IMR-90 (cell line): ENCODE measurements at regions not wholly inside any gene's neighbourhood (a gene's known extent, or its start where the extent isn't known, plus 50 kb on each side); places are given as distances from the start of the nearest gene placed in this dataset.

Experiments used
- ATAC-seq: fragments of 200-7000 bp; cut with Tn5 transposase; 2 replicates; pipeline ENCODE4 v1.9.1; 2020; ENCODE audit warnings: low read depth, mild to moderate bottlenecking, moderate library complexity
- BruUV-seq: library from RNA; stranded (reverse); fragments of 400-500 nt; replicated peaks from 2 replicates; lab custom pipeline; 2021; lab: Mats Ljungman, UMichigan
- CTCF ChIA-PET: fragments of 300-600 bp; formaldehyde crosslinking; extraction: SDS; loops from one replicate; lab custom pipeline; 2021; ENCODE audit warnings: antibody characterized with exemption; lab: Yijun Ruan, JAX
- POLR2A ChIA-PET: fragments of 300-600 bp; sonication (Branson Sonifier 250); formaldehyde crosslinking; loops from one replicate; lab custom pipeline; 2022; ENCODE audit warnings: antibody characterized with exemption; ENCODE audit not compliant: unreplicated experiment; lab: Charles Lee
- DNase-seq: peaks from one replicate; pipeline ENCODE4 v3.0.0; 2013
- H2AFZ ChIP-seq: replicated peaks from 2 replicates; pipeline ENCODE3; 2013; ENCODE audit warnings: low read length, mild to moderate bottlenecking; ENCODE audit not compliant: poor library complexity
- H2AK5ac ChIP-seq: 2 replicates; pipeline ENCODE4 v1.6.1; 2013; ENCODE audit warnings: low read depth, low read length, inconsistent platforms
- H2AK9ac ChIP-seq: replicated peaks from 2 replicates; pipeline ENCODE3; 2013; ENCODE audit warnings: mild to moderate bottlenecking, low read depth, low read length, moderate library complexity; ENCODE audit not compliant: poor library complexity
- H2BK120ac ChIP-seq: 2 replicates; pipeline ENCODE4 v1.6.1; 2013; ENCODE audit warnings: low read depth, low read length, inconsistent platforms
- H2BK15ac ChIP-seq: 3 replicates; pipeline ENCODE4 v1.6.1; 2013; ENCODE audit warnings: low read depth, low read length, inconsistent platforms
- H2BK20ac ChIP-seq: 2 replicates; pipeline ENCODE4 v1.6.1; 2013; ENCODE audit warnings: low read depth, mild to moderate bottlenecking, inconsistent platforms, low read length, moderate library complexity
- H2BK5ac ChIP-seq: 2 replicates; pipeline ENCODE4 v1.6.1; 2013; ENCODE audit warnings: mild to moderate bottlenecking, low read depth, low read length, inconsistent platforms; ENCODE audit not compliant: poor library complexity, severe bottlenecking
- H3K14ac ChIP-seq: replicated peaks from 2 replicates; pipeline ENCODE4 v1.6.1; 2013; ENCODE audit warnings: low read depth, low read length, inconsistent platforms
- H3K18ac ChIP-seq: 2 replicates; pipeline ENCODE4 v1.6.1; 2013; ENCODE audit warnings: low read depth, low read length, control low read depth
- H3K23ac ChIP-seq: 2 replicates; pipeline ENCODE4 v1.6.1; 2013; ENCODE audit warnings: low read depth, low read length, inconsistent platforms
- H3K27ac ChIP-seq: 2 replicates; pipeline ENCODE4 v1.5.1; 2013; ENCODE audit warnings: mild to moderate bottlenecking, control low read depth, low read length; ENCODE audit not compliant: insufficient read depth
- H3K27me3 ChIP-seq: 2 replicates; pipeline ENCODE4 v1.6.1; 2013; ENCODE audit warnings: low read length; ENCODE audit not compliant: control insufficient read depth, insufficient read depth
- H3K36me3 ChIP-seq: 2 replicates; pipeline ENCODE4 v1.6.1; 2013; ENCODE audit warnings: low read length, mixed read lengths; ENCODE audit not compliant: control insufficient read depth, insufficient read depth
- H3K4ac ChIP-seq: 2 replicates; pipeline ENCODE4 v1.6.1; 2013; ENCODE audit warnings: low read depth, low read length, inconsistent platforms
- H3K4me1 ChIP-seq: 2 replicates; pipeline ENCODE4 v1.6.1; 2013; ENCODE audit warnings: low read length, mixed read lengths; ENCODE audit not compliant: control insufficient read depth, insufficient read depth
- H3K4me2 ChIP-seq: 2 replicates; pipeline ENCODE4 v1.6.1; 2013; ENCODE audit warnings: low read depth, mild to moderate bottlenecking, control low read depth, low read length, moderate library complexity
- H3K4me3 ChIP-seq: 2 replicates; pipeline ENCODE4 v1.5.1; 2013; ENCODE audit warnings: low read depth, mild to moderate bottlenecking, control low read depth, low read length, moderate library complexity; ENCODE audit not compliant: insufficient read depth
- H3K56ac ChIP-seq: 2 replicates; pipeline ENCODE4 v1.6.1; 2013; ENCODE audit warnings: low read length, inconsistent platforms; ENCODE audit not compliant: insufficient read depth; ENCODE audit errors: extremely low read depth
- H3K79me1 ChIP-seq, 2 experiments: 2 replicates each; pipeline ENCODE4 v1.6.1; 2013; ENCODE audit warnings: low read length in 2 of 2, inconsistent platforms in 1 of 2, low read depth in 1 of 2
- H3K9ac ChIP-seq: 2 replicates; pipeline ENCODE4 v1.6.1; 2013; ENCODE audit warnings: low read depth, low read length, control low read depth
- H3K9me1 ChIP-seq: 2 replicates; pipeline ENCODE4 v1.6.1; 2013; ENCODE audit warnings: low read length, inconsistent platforms; ENCODE audit not compliant: insufficient read depth
- H3K9me3 ChIP-seq: 2 replicates; pipeline ENCODE4 v1.6.1; 2013; ENCODE audit warnings: low read length; ENCODE audit not compliant: control insufficient read depth, insufficient read depth
- H4K20me1 ChIP-seq: 2 replicates; pipeline ENCODE4 v1.6.1; 2013; ENCODE audit warnings: low read length, inconsistent platforms; ENCODE audit not compliant: insufficient read depth
- H4K5ac ChIP-seq: 2 replicates; pipeline ENCODE4 v1.6.1; 2013; ENCODE audit warnings: mild to moderate bottlenecking, low read depth, low read length, control low read depth
- H4K8ac ChIP-seq, 2 experiments: 2 replicates each; pipeline ENCODE4 v1.6.1; 2013; ENCODE audit warnings: low read depth in 2 of 2, low read length in 2 of 2, control low read depth in 1 of 2, inconsistent platforms in 1 of 2
- H4K91ac ChIP-seq: 2 replicates; pipeline ENCODE4 v1.6.1; 2013; ENCODE audit warnings: low read depth, low read length, inconsistent platforms; ENCODE audit not compliant: insufficient read depth
- BHLHE40 ChIP-seq: fragments of 150-350 bp; IDR thresholded peaks from 2 replicates; pipeline ENCODE4 v1.6.1; 2016; ENCODE audit warnings: mild to moderate bottlenecking, low read depth, low read length
- CHD1 ChIP-seq: IDR thresholded peaks from 2 replicates; pipeline ENCODE4 v1.6.1; 2012; ENCODE audit warnings: low read depth, low read length, improper control_type of control experiment
- FOS ChIP-seq: fragments of 150-350 bp; IDR thresholded peaks from 2 replicates; pipeline ENCODE4 v1.6.1; 2016; ENCODE audit warnings: low read depth, low read length
- MAFK ChIP-seq: IDR thresholded peaks from 2 replicates; pipeline ENCODE4 v1.6.1; 2012; ENCODE audit warnings: low read depth, low read length, improper control_type of control experiment
- MXI1 ChIP-seq: IDR thresholded peaks from 2 replicates; pipeline ENCODE4 v1.6.1; 2012; ENCODE audit warnings: low read depth, mild to moderate bottlenecking, low read length, moderate library complexity, borderline replicate concordance
- NFE2L2 ChIP-seq: fragments of 150-350 bp; IDR thresholded peaks from 2 replicates; pipeline ENCODE4 v1.6.1; 2016; ENCODE audit warnings: low read depth, mild to moderate bottlenecking, low read length
- POLR2A ChIP-seq: IDR thresholded peaks from 2 replicates; pipeline ENCODE4 v1.6.1; 2012; ENCODE audit warnings: mild to moderate bottlenecking, low read depth, low read length
- RAD21 ChIP-seq: IDR thresholded peaks from 2 replicates; pipeline ENCODE4 v1.6.1; 2012; ENCODE audit warnings: low read length, improper control_type of control experiment
- RFX5 ChIP-seq: IDR thresholded peaks from 2 replicates; pipeline ENCODE4 v1.8.0; 2012; ENCODE audit warnings: low read depth, mild to moderate bottlenecking, low read length, moderate library complexity
- SMC3 ChIP-seq: fragments of 150-350 bp; IDR thresholded peaks from 2 replicates; pipeline ENCODE4 v1.6.1; 2016; ENCODE audit warnings: low read depth, mild to moderate bottlenecking, antibody characterized with exemption, low read length, moderate library complexity
- WGBS, 2 experiments: methylation state at CpG; one replicate each; pipeline versions ENCODE4 v1.1.5 to v1.1.7; 2013; ENCODE audit warnings: missing lambda C conversion rate in 2 of 2; ENCODE audit not compliant: insufficient read length in 1 of 2; ENCODE audit errors: extremely low coverage in 2 of 2; 5-methylcytosine and 5-hydroxymethylcytosine counted together
- dilution Hi-C: fragments of 300-500 bp; cut with HindIII; formaldehyde crosslinking; loops from one replicate; pipeline ENCODE4 v1.14.3; 2018; ENCODE audit warnings: low sequenced_read_pairs; ENCODE audit not compliant: unreplicated experiment
- in situ Hi-C: fragments of 300-500 bp; cut with MboI; formaldehyde crosslinking; loops from 3 replicates; pipeline ENCODE4 v1.14.3; 2019; ENCODE audit warnings: low sequenced_read_pairs, inconsistent platforms, mixed read lengths
- intact Hi-C: fragments of 100-400 bp; cut with micrococcal nuclease; formaldehyde crosslinking; loops from 2 replicates; pipeline ENCODE4 v1.10.0; 2022
- TF ChIP-seq, protein P1 (sequence below): conservative IDR thresholded peaks from 2 replicates; pipeline ENCODE4 v1.5.1; 2012; ENCODE audit warnings: mild to moderate bottlenecking, low read depth, low read length, improper control_type of control experiment
- TF ChIP-seq, protein P2 (sequence below): fragments of 150-350 bp; IDR thresholded peaks from 2 replicates; pipeline ENCODE4 v1.6.1; 2016; ENCODE audit warnings: low read depth, mild to moderate bottlenecking, low read length, moderate library complexity, borderline replicate concordance

DNA sequence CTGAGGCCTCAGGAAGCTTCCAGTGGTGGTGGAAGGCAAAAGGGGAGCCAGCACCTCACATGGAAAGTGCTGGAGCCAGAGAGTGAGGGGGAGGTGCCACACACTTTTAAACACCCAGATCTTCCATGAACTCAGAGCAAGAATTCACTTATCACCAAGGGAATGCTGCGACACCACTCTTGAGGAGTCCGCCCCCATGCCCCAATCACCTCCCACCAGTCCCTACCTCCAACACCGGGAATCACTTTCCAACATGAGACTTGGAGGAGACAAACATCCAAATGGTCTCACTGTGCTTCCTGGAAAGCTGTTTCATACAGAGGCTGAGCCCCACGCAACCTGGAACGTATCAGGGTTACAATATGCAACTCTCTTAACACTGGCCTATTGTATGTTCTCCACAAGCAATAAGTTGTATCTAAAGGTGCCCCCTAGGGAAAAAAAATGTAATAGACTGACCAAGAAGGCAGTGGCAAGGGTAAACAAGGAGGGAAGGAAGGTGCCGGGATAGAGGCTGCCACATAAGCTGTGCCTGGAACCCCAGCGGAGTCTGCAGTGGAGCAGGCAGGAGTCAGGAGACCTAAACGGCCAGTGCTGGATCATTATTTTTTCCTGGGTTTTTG is 106.7 kb upstream of the FOXF1 start (continued):
- TF ChIP-seq, protein P1, sequence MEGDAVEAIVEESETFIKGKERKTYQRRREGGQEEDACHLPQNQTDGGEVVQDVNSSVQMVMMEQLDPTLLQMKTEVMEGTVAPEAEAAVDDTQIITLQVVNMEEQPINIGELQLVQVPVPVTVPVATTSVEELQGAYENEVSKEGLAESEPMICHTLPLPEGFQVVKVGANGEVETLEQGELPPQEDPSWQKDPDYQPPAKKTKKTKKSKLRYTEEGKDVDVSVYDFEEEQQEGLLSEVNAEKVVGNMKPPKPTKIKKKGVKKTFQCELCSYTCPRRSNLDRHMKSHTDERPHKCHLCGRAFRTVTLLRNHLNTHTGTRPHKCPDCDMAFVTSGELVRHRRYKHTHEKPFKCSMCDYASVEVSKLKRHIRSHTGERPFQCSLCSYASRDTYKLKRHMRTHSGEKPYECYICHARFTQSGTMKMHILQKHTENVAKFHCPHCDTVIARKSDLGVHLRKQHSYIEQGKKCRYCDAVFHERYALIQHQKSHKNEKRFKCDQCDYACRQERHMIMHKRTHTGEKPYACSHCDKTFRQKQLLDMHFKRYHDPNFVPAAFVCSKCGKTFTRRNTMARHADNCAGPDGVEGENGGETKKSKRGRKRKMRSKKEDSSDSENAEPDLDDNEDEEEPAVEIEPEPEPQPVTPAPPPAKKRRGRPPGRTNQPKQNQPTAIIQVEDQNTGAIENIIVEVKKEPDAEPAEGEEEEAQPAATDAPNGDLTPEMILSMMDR = no peak

DNA sequence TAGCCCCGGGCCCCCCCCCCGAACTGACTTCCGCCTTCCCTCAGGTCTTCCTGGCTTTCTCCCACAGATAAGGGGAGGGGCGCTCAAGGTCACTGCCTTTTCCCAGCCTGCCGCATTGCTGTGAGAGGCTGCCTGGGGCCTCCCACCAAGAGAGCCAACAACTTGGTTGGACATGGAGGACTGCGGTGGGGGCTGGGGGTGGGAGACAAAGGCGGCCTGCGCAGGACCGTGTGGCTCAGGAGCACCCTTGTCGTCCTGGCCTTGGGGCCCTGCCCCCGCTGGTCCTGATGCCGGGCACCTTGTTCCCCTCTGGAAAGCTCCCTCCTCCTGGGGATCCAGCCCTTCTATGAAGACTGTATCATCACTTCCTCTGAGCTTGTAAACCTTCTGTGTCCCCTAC is 105.6 kb upstream of the FOXF1 start:
- H3K27me3 ChIP-seq = no peaks in the 10 kb centered on the region
- H3K27ac ChIP-seq = peak overlapping the region; percentile 91
- H3K4me1 ChIP-seq = peaks cover 25% of the 10 kb centered on the region
- BruUV-seq = no TSS peak
- ATAC-seq (peak; percentile 15; the same call in 1 of the 2 replicates), DNase-seq (no peak)
- H4K20me1 ChIP-seq = no peaks in the 10 kb centered on the region
- H3K4me3 ChIP-seq = no peak overlapping the region
- POLR2A ChIA-PET = no interaction called here
- CTCF ChIA-PET = no interaction called here
- H2BK5ac ChIP-seq = peak overlapping the region; percentile 82
- peak overlapping the region; percentile 100 for H2AK5ac ChIP-seq
- peak overlapping the region; percentile 86 for H2AK9ac ChIP-seq
- peak overlapping the region; percentile 98 for H2BK20ac ChIP-seq
- H2BK15ac ChIP-seq = peak overlapping the region; percentile 95; the same call in 2 of the 3 replicates
- peaks cover 0 to 18% of the 10 kb centered on the region in 2 experiments; a peak in 1 of 4 replicates for H3K79me1 ChIP-seq
- dilution Hi-C loops (no loop called here), intact Hi-C loops (no loop called here), in situ Hi-C loops (no loop called here)
- peak overlapping the region; percentile 98 for H3K14ac ChIP-seq
- no peaks in the 10 kb centered on the region for H3K9me3 ChIP-seq
- H4K91ac ChIP-seq = peak overlapping the region; percentile 97
- H4K5ac ChIP-seq = peak overlapping the region; percentile 73
- H3K56ac ChIP-seq = peak overlapping the region; percentile 57; the same call in 1 of the 2 replicates
- peak overlapping the region; percentile 100 for H3K4ac ChIP-seq
- H3K9me1 ChIP-seq = peaks cover 21% of the 10 kb centered on the region
- no peaks in the 10 kb centered on the region for H3K36me3 ChIP-seq
- WGBS, 2 experiments = 83% methylated on average over 1 of the region's 12 CpGs; no CpG with 5 or more reads in 1 of the 2 experiments
- peak overlapping the region; percentile 84 for H3K18ac ChIP-seq
- H2BK120ac ChIP-seq = peak overlapping the region; percentile 99
- peak overlapping the region; percentile 85 to 91 for H4K8ac ChIP-seq
- H3K23ac ChIP-seq = peak overlapping the region; percentile 42
- H2AFZ ChIP-seq = peak overlapping the region; percentile 81
- H3K4me2 ChIP-seq = no peak overlapping the region
- no peak overlapping the region for H3K9ac ChIP-seq
- TF ChIP-seq, protein P2, sequence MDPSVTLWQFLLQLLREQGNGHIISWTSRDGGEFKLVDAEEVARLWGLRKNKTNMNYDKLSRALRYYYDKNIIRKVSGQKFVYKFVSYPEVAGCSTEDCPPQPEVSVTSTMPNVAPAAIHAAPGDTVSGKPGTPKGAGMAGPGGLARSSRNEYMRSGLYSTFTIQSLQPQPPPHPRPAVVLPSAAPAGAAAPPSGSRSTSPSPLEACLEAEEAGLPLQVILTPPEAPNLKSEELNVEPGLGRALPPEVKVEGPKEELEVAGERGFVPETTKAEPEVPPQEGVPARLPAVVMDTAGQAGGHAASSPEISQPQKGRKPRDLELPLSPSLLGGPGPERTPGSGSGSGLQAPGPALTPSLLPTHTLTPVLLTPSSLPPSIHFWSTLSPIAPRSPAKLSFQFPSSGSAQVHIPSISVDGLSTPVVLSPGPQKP = no peak
- TF ChIP-seq, protein P1 = no peak
- TF ChIP-seq POLR2A = no peak
- TF ChIP-seq MAFK = no peak
- TF ChIP-seq FOS = no peak
- TF ChIP-seq SMC3 = no peak
- no peak for TF ChIP-seq RAD21
- TF ChIP-seq CHD1 = no peak
- no peak for TF ChIP-seq MXI1
- TF ChIP-seq NFE2L2 = no peak
- TF ChIP-seq RFX5 = no peak
- no peak for TF ChIP-seq BHLHE40
